ENCODE measurements at regions not wholly inside any gene's neighbourhood (a gene's known extent, or its start where the extent isn't known, plus 50 kb on each side); places are given as distances from the start of the nearest gene placed in this dataset.

DNA sequence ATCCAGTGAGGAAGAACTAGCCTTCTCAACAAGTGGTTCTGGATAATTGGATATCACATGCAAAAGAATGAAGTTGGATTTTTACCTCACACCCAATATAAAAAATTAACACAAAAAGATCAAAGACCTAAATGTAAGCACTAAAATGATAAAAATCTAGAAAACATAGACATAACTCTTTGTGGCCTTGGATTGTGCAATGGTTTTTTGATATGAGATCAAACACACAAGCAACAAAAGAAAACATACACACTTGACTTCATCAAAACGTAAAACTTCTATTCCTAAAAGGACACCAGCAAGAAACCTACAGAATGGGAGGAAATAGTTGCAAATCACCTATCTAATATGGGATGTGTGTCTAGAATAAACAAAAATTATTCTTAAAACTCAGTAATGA lies 54.1 kb upstream of the NFE2L2 start:
- TF ChIP-seq POLR2A (IDR thresholded peaks at IDR 0.05) (no peak), POLR2AphosphoS5 (IDR thresholded peaks at IDR 0.05) (no peak)
- TF ChIP-seq, protein P1, sequence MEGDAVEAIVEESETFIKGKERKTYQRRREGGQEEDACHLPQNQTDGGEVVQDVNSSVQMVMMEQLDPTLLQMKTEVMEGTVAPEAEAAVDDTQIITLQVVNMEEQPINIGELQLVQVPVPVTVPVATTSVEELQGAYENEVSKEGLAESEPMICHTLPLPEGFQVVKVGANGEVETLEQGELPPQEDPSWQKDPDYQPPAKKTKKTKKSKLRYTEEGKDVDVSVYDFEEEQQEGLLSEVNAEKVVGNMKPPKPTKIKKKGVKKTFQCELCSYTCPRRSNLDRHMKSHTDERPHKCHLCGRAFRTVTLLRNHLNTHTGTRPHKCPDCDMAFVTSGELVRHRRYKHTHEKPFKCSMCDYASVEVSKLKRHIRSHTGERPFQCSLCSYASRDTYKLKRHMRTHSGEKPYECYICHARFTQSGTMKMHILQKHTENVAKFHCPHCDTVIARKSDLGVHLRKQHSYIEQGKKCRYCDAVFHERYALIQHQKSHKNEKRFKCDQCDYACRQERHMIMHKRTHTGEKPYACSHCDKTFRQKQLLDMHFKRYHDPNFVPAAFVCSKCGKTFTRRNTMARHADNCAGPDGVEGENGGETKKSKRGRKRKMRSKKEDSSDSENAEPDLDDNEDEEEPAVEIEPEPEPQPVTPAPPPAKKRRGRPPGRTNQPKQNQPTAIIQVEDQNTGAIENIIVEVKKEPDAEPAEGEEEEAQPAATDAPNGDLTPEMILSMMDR (IDR thresholded peaks at IDR 0.05), result no peak
- no peaks in the 10 kb centered on the region for H3K36me3 ChIP-seq
- 52% methylated on average over 1 of the region's 1 CpG for WGBS

DNA sequence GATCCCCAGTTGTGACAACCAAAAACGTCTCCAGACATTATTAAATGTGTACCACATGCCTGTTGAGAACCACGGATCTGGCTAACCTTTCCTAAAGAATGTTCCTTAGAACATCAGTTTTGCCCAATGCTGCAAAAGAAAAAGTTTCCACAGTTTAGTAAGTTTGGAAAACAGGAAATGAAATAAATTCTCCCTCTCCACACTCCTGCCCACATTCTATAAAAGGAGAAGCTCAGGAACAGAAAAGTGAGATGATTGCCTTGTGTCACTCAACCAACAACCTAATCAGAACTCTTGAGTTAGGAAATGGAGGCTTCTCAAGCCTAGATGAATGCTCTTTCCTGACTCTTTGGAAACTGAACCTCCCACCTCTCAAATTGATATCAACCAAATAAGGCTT lies 56.1 kb upstream of the NFE2L2 start:
- Histone ChIP-seq H3K4me3 (no peak overlapping the region), H3K27me3 (replicated peaks; ENCODE audit: insufficient read depth) (no peaks in the 10 kb centered on the region), H3K4me1 (replicated peaks) (no peaks in the 10 kb centered on the region), H3K36me3 (no peaks in the 10 kb centered on the region), H3K27ac (no peak overlapping the region), H3K9me3 (no peaks in the 10 kb centered on the region)
- TF ChIP-seq POLR2AphosphoS5 (IDR thresholded peaks at IDR 0.05) (no peak), POLR2A (IDR thresholded peaks at IDR 0.05) (no peak)
- TF ChIP-seq, protein P1 (IDR thresholded peaks at IDR 0.05), result no peak
- DNase-seq (ENCODE audit: low spot score), result no peak
- intact Hi-C loops (cut with DNase I), result no loop called here
- WGBS, result 82% methylated on average over 2 of the region's 2 CpGs

More for the DNA sequence above, 54.1 kb upstream of the NFE2L2 start:
- Histone ChIP-seq H3K4me1 (replicated peaks) (no peaks in the 10 kb centered on the region), H3K27me3 (replicated peaks; ENCODE audit: insufficient read depth) (no peaks in the 10 kb centered on the region), H3K4me3 (no peak overlapping the region), H3K27ac (no peak overlapping the region), H3K9me3 (no peaks in the 10 kb centered on the region)
- intact Hi-C loops (cut with DNase I), result no loop called here
- no peak for DNase-seq (ENCODE audit: low spot score)

DNA sequence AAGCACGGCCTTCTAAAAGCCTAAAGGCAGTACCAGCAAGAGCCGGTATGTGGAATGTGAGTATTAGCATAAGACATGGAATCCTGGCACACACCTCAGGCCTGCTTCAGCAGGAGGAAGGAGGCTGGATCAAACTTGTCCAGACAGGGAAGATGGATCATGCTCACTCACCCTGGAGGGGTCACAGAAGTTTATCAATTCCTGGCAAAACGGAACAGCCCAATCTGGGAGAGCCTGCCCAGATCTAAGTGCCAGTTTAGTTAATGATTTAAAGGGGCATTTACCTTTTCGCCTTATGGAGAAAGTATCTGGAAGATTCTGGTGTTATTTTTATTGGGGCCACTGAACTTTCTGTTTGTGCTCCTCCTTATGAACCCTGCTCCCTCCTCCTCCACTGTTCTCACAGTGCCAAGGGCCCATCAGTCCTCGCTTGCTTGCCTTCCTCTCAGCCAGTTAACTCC lies 58.3 kb upstream of the NFE2L2 start:
- peak overlapping the region in 1 of 2 donors; percentile 51 for H3K27ac ChIP-seq
- H3K27me3 ChIP-seq (replicated peaks; ENCODE audit: insufficient read depth), result no peaks in the 10 kb centered on the region
- no peak overlapping the region for H3K4me3 ChIP-seq
- no peaks in the 10 kb centered on the region for H3K9me3 ChIP-seq
- 53% methylated on average over 5 of the region's 5 CpGs for WGBS
- intact Hi-C loops (cut with DNase I), result no loop called here
- no peaks in the 10 kb centered on the region for H3K4me1 ChIP-seq (replicated peaks)
- DNase-seq (ENCODE audit: low spot score), result peak; percentile 82
- TF ChIP-seq POLR2A (IDR thresholded peaks at IDR 0.05), result no peak
- peak; percentile 79 for TF ChIP-seq POLR2AphosphoS5 (IDR thresholded peaks at IDR 0.05)
- TF ChIP-seq, protein P1 (IDR thresholded peaks at IDR 0.05), result no peak
- no peaks in the 10 kb centered on the region for H3K36me3 ChIP-seq

DNA sequence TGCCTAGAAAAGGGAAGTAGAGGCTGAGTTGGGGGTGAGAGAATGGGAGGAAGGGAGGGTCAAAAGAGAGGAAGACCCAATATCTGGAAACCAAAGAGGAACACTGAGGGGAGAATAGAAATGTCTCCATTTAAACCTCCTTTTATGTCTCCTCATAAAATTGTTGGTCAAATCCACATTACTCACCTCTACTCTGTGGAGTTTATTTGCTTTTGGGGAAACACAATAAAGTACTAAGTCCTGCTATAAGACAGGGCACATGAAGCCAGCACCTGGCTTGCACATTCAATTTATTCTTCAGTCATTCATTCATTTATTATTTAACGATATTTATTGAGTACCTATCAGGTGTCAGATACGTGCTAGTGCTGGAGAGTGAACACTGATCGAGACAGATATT lies 60.3 kb upstream of the NFE2L2 start:
- DNase-seq (ENCODE audit: low spot score), result no peak
- no peaks in the 10 kb centered on the region for H3K36me3 ChIP-seq
- H3K4me1 ChIP-seq (replicated peaks), result no peaks in the 10 kb centered on the region
- no peaks in the 10 kb centered on the region for H3K27me3 ChIP-seq (replicated peaks; ENCODE audit: insufficient read depth)
- H3K9me3 ChIP-seq, result no peaks in the 10 kb centered on the region
- TF ChIP-seq POLR2A (IDR thresholded peaks at IDR 0.05) (no peak), POLR2AphosphoS5 (IDR thresholded peaks at IDR 0.05) (no peak)
- TF ChIP-seq, protein P1 (IDR thresholded peaks at IDR 0.05), result no peak
- WGBS, result 37% methylated on average over 3 of the region's 3 CpGs
- no peak overlapping the region for H3K4me3 ChIP-seq
- H3K27ac ChIP-seq, result peak overlapping the region; percentile 13 to 30
- intact Hi-C loops (cut with DNase I), result no loop called here

DNA sequence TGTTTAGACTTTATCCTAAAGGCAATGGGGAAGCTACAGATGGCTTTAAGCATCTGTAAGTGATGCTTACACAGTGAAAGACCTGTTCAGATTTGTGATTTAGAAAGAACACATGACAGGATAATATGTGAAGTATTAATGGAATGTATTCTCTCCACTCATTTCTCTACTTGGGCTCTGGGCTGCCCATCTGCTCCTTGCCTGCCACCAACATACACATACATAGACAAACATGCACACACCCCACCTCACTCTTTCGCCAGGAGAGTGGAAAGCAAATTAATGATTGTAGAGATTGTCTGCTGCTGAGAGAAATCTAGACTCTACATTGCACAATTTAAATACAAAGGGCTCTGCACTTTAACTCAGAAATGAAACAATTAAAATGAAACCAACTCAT lies 61.0 kb upstream of the NFE2L2 start:
- Histone ChIP-seq H3K4me3 (no peak overlapping the region), H3K36me3 (no peaks in the 10 kb centered on the region), H3K4me1 (replicated peaks) (no peaks in the 10 kb centered on the region), H3K27ac (peak overlapping the region; percentile 13 to 30), H3K27me3 (replicated peaks; ENCODE audit: insufficient read depth) (no peaks in the 10 kb centered on the region), H3K9me3 (no peaks in the 10 kb centered on the region)
- 72% methylated on average over 1 of the region's 1 CpG for WGBS
- TF ChIP-seq POLR2AphosphoS5 (IDR thresholded peaks at IDR 0.05), result peak; percentile 63
- TF ChIP-seq, protein P1 (IDR thresholded peaks at IDR 0.05), result no peak
- intact Hi-C loops (cut with DNase I), result no loop called here
- DNase-seq (ENCODE audit: low spot score), result peak; percentile 26
